NCI-H2171 (cell line): ENCODE measurements at regions not wholly inside any gene's neighbourhood (a gene's known extent, or its start where the extent isn't known, plus 50 kb on each side); places are given as distances from the start of the nearest gene placed in this dataset.
"Not testable (repeated sequence)": the region's sequence is repeated elsewhere in the genome, so short reads cannot be mapped to it uniquely, and the experiment has no call there.

Experiments used
- DNase-seq: peaks from one replicate; lab custom pipeline; 2025; lab: John Stamatoyannopoulos, UW

GRCh38 chr1:29681416-29681815, 445.1 kb downstream of the PTPRU start:
- DNase-seq, result not testable (repeated sequence)

GRCh38 chr1:29679828-29680558, 443.7 kb downstream of the PTPRU start:
- no peak for DNase-seq

GRCh38 chr1:29679316-29679715, 443.0 kb downstream of the PTPRU start:
- DNase-seq, result no peak

- peak; percentile 80 for DNase-seq
Observed at GRCh38 chr1:29677028-29678024, 441.0 kb downstream of the PTPRU start.

- no peak for DNase-seq
Observed at GRCh38 chr1:29676496-29676895, 440.2 kb downstream of the PTPRU start.

- DNase-seq, result no peak
Observed at GRCh38 chr1:29675481-29676263, 439.4 kb downstream of the PTPRU start.

- no peak for DNase-seq
Observed at GRCh38 chr1:29674627-29675326, 438.5 kb downstream of the PTPRU start.

GRCh38 chr1:29673669-29674626, 437.6 kb downstream of the PTPRU start:
- no peak for DNase-seq

GRCh38 chr1:29673228-29673500, 436.8 kb downstream of the PTPRU start:
- no peak for DNase-seq

- no peak for DNase-seq
Observed at GRCh38 chr1:29672416-29673227, 436.3 kb downstream of the PTPRU start.

- no peak for DNase-seq
Observed at GRCh38 chr1:29671446-29672356, 435.4 kb downstream of the PTPRU start.

GRCh38 chr1:29670752-29671151, 434.4 kb downstream of the PTPRU start:
- no peak for DNase-seq

GRCh38 chr1:29669912-29670311, 433.6 kb downstream of the PTPRU start:
- no peak for DNase-seq

GRCh38 chr1:29669158-29669871, 433.0 kb downstream of the PTPRU start:
- no peak for DNase-seq

GRCh38 chr1:29668551-29669157, 432.3 kb downstream of the PTPRU start:
- no peak for DNase-seq

GRCh38 chr1:29667951-29668350, 431.6 kb downstream of the PTPRU start:
- no peak for DNase-seq

GRCh38 chr1:29664711-29665110, 428.4 kb downstream of the PTPRU start:
- no peak for DNase-seq

- DNase-seq, result no peak
Observed at GRCh38 chr1:29658688-29659087, 422.4 kb downstream of the PTPRU start.
